CD4-positive, alpha-beta T cell treated with Interleukin-15 for 1 hour (primary cell): ENCODE measurements at regions not wholly inside any gene's neighbourhood (a gene's known extent, or its start where the extent isn't known, plus 50 kb on each side); places are given as distances from the start of the nearest gene placed in this dataset.
A peak's percentile ranks its signal among the peaks of the same experiment; 100 is the strongest.
"Not testable (repeated sequence)": the region's sequence is repeated elsewhere in the genome, so short reads cannot be mapped to it uniquely, and the experiment has no call there.

Experiments
- DNase-seq: peaks from one replicate; pipeline ENCODE4 v3.0.0-alpha.2; 2020

GRCh38 chr1:117757668-117758067 is 151.8 kb downstream of the TENT5C start:
- DNase-seq: no peak

GRCh38 chr1:117758444-117759316 is 152.8 kb downstream of the TENT5C start:
- peak; percentile 65 for DNase-seq

DNA sequence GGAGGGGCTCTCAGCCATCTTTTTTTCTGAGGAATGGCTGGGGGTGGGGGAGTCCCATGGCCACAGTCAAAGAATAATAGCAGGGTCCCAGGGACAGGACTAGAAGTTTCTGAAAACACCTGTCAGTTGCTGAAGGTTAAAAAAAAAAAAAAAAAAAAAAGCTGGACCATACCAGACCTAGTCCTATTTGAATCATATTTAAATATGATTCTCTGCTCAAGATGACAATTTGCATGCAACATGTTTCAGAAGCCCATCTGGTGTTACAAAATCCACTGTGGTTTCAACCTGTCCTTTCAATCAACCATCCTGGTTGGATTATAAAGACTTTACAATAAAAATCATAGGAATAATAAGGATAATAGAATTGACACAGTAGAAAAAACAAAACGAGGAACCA is 153.7 kb downstream of the TENT5C start:
- no peak for DNase-seq

DNA sequence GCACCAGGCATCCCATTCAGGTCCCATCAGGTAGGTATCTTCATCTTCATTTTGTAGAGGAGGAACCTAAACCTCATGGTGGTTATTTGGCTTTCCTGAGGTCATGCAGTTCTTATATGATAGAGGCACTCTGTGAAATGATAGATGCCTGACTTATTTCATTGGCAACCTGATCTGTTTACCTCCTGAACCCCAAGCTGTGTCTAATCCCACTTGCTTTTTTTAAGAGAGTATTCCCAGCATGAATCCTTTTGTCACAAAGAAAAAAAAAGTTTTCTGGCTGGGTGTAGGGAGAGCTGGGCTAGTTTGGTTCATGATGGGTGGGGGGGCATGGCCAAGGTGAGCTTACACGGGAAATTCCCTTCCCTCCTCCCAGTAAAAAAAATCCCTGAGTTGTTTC is 154.2 kb downstream of the TENT5C start:
- no peak for DNase-seq

DNA sequence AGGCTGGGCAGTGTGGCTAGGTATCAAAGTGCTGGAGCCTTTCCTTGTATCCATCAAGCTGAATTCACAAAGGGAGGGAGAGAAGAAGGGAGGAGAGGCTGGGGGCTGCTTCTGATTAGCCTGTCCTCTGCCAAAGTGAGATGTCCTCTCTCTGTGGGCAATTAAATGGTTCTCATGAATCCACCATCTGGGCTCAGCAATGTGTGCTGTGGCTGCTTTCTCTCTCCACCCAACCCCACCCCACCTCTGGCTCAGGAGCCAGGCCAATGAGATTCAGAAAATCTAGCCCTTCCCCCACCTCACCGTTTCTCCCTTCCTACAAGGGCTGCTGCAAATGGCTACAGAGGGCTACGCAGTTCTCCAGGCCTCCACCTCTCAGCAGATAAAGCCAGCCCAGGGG is 154.6 kb downstream of the TENT5C start:
- no peak for DNase-seq

- not testable (repeated sequence) for DNase-seq
Measured at GRCh38 chr1:117767756-117768155, 161.7 kb downstream of the GDAP2 start.

DNA sequence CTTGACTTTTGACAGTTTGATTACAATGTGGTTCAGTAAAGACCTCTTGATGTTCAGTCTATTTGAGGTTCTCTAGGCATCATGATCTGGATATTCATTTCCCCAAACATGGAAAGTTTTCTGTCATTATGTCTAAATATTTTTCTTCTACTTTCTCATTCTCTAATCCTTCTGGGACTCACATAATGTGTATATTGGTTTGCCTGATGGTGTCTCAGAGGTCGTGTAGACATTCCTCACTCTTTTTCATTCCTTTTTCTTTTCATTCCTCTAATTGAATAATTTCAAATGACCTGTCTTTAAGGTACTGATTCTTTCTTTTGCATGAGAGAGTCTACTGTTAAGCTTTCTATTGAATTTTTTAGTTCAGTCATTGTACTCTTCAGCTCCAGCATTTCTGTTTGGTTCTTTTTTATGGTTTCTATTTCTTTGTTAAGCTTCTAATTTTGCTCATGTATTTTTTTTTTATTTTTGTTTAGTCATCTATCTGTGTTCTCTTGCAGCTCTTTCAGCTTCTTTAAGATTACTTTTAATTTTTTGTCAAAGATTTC is 158.4 kb downstream of the GDAP2 start:
- DNase-seq: no peak

- no peak for DNase-seq
Measured at GRCh38 chr1:117779364-117779763, 150.1 kb downstream of the GDAP2 start.

- no peak for DNase-seq
Measured at GRCh38 chr1:117780687-117781475, 148.5 kb downstream of the GDAP2 start.

GRCh38 chr1:117782056-117782455 is 147.4 kb downstream of the GDAP2 start:
- DNase-seq: no peak

GRCh38 chr1:117783606-117784396 is 145.6 kb downstream of the GDAP2 start:
- no peak for DNase-seq

- DNase-seq: no peak
Measured at GRCh38 chr1:117788014-117788413, 141.4 kb downstream of the GDAP2 start.

- DNase-seq: no peak
Measured at GRCh38 chr1:117793413-117793812, 136.0 kb downstream of the GDAP2 start.

DNA sequence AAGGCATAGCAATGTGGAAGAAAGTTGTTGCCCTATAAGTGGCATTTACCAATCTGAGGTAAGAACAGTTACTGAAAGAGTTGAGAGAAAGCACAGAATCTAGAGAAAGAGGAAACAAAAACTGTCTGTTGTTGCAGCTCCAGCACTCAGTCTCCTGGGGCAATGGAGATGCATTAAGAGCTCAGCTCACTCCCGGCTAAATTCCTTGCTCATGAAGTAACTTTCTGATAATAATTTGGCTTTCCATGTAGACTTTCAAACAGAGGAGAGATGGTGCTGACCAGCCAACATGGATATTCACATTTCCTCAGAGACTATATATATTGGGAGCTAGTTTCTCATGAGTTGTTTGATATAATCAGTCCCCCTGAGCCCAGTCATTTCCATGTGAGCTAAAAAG is 135.3 kb downstream of the GDAP2 start:
- DNase-seq: no peak

- no peak for DNase-seq
Measured at GRCh38 chr1:117795190-117795589, 134.2 kb downstream of the GDAP2 start.

- DNase-seq: no peak
Measured at GRCh38 chr1:117795792-117796191, 133.6 kb downstream of the GDAP2 start.

DNA sequence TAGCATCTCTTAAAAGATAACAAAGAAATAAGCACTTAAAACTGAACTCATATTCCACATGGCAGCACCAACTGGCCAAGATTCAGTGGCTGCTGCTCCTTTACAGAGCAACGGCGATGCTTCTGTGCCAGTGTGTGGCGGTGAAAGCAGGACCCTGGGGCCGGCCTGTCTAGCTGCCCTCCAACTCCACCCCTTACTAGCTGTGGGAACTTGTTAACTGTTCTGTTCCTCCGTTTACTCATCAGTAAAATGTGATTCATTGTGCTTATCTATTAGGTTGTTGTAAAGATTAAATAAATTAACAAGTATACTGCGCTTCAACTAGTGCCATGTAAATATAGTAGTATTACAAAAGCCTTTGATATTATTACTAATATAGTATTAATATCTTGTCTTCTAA is 133.2 kb downstream of the GDAP2 start:
- no peak for DNase-seq

GRCh38 chr1:117798550-117798949 is 130.9 kb downstream of the GDAP2 start:
- no peak for DNase-seq

DNA sequence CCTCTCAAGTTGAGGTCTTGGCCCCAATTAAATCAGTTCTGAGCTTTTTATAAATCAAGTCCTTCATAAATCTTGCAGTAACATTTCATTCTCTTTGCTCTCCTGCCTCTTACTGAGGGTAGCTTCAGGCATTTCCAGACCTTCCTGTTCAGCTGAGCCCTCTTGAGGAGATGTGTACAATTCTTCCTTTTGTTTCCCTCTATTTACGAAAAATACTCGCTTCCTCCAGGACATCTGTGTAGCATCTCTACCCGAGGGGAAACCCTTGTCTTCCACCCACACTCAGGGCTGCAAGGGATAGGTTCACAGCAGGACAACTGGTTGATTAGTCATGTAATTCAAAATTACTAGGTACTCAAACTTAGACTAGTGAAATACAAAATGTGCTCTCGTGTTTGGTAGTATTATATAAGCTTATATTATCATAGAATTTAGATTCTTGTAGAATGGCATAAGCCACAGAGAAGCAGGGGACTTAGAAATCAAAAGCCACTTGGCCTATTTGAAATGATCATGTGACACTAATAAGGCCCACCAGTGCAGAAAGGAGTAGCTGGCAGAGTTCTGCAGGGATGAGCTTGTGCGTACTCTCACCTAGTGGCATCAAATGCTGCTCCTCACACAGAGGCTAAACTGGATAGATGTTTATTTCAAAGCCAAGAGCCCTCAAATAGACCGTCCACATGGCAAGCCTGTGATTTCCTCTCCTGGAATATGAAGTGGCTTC is 126.7 kb downstream of the GDAP2 start:
- no peak for DNase-seq

DNA sequence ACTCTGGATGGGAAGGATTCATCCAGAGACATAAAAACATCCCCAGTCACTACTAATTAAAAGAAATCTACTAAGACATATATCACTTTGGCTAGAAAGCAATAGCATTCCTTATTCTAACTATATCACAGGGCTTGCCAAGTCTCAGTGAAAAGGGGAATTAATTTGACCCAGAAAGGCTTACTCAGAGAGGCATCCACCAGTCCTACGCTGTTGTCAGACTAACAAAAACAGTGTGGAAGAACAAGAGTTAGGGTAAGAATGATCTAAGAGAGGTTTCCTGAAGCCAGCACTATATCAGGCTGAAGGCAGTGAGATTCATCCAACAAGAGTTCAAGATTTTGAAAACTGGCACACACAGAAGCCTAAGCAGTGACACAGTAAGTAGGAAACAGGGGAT is 126.1 kb downstream of the GDAP2 start:
- DNase-seq: no peak

DNA sequence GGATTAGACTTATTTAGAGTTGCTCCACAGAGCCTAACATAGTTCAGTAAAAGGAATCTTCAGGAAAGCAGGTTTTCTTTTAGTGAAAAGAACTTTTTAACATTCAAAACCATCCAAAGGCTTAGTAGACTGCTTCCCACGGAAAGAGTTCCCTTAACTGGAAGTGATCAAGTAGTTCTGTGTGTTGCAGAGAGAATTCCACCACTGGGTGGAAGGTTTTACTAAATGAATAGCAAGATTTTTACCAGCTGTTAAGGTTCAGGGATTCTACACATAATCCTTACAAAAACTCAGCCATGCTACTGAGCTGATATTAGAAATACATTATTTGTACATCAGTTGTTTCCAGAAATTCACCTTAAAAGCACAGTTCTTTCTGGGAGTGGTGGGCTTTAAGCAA is 119.7 kb downstream of the GDAP2 start:
- no peak for DNase-seq

DNA sequence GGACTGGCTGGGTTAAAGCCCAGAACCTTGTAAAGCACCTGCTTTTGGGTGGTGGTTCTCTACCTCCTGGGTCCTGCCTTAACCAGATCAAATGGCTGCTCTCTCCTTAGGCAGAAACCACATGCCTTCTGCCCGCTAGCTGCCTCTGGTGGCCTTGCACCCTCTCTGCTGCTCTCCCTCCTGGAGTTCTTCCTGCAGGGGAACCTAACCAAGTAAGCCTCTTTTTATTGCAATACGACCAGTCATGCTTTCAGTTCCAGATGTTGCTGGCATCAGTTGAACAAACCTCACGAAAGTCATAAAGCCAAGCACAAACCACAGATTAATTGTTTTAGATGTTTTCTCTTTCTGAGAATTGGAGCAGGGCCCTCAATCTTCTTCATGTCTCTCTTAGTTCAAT is 118.9 kb downstream of the GDAP2 start:
- DNase-seq: no peak
